GM12892 (cell line): ENCODE measurements at regions not wholly inside any gene's neighbourhood (a gene's known extent, or its start where the extent isn't known, plus 50 kb on each side); places are given as distances from the start of the nearest gene placed in this dataset.

ENCODE experiments used
- POLR2A ChIP-seq: IDR thresholded peaks from 2 replicates; pipeline ENCODE4 v1.6.1; 2011; ENCODE audit warnings: low read depth, low read length, control low read depth
- POLR2AphosphoS5 ChIP-seq: IDR thresholded peaks from 2 replicates; pipeline ENCODE4 v1.6.1; 2011; ENCODE audit warnings: low read depth, low read length, control low read depth

DNA sequence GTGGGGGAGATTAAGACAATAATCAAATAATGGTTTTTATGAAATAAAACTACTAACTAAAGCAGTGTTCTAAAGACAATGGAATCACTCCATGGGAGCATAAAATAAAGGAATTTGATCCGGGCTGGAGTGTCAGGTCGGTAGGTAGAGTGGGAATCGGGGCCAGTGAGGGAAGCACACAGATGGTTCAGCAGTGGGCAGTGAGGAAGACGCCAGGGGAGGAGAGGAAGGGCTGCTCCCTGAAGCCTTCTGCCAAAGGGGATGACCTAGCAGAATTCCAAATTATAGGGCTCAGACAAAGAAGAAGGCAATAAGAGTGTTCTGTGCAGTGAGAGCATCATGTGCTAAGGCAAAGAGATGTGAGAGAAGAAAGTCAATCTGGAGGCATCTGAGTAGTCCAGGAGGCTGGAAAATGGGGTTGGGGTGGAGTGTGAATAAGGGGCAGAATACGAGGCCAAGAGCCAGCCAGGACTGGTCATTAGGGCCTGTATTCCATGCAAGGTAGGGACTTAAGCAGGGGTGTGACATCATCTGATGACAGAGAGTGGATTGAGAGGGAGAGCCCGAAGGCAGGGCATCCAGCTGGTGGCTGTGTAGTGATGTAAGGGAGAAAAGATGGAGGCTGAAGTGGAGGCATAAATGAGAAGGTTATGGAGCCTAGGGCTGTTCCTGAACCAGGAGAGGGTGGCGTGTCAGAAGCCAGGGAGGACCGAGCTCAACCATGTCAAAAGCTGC is 137.6 kb downstream of the COPRS start:
- no peak for TF ChIP-seq POLR2A
- TF ChIP-seq POLR2AphosphoS5 = no peak
